HL-60 (cell line): ENCODE measurements at regions not wholly inside any gene's neighbourhood (a gene's known extent, or its start where the extent isn't known, plus 50 kb on each side); places are given as distances from the start of the nearest gene placed in this dataset.

ENCODE experiments used
- GABPA ChIP-seq: IDR thresholded peaks from 2 replicates; pipeline ENCODE4 v1.6.1; 2012; ENCODE audit warnings: low read depth
- POLR2AphosphoS5 ChIP-seq: IDR thresholded peaks from 2 replicates; pipeline ENCODE4 v1.6.1; 2012; ENCODE audit warnings: low read depth
- REST ChIP-seq: IDR thresholded peaks from 2 replicates; pipeline ENCODE4 v1.6.1; 2012; ENCODE audit warnings: low read depth; ENCODE audit not compliant: insufficient replicate concordance
- SPI1 ChIP-seq: IDR thresholded peaks from 2 replicates; pipeline ENCODE4 v1.6.1; 2012; ENCODE audit warnings: low read depth, mild to moderate bottlenecking, borderline replicate concordance
- TF ChIP-seq, protein P1 (sequence below): IDR thresholded peaks from one replicate; pipeline ENCODE4 v1.5.1; 2011; ENCODE audit warnings: low read length, control low read depth, inconsistent platforms; ENCODE audit not compliant: insufficient read depth

- TF ChIP-seq, protein P1, sequence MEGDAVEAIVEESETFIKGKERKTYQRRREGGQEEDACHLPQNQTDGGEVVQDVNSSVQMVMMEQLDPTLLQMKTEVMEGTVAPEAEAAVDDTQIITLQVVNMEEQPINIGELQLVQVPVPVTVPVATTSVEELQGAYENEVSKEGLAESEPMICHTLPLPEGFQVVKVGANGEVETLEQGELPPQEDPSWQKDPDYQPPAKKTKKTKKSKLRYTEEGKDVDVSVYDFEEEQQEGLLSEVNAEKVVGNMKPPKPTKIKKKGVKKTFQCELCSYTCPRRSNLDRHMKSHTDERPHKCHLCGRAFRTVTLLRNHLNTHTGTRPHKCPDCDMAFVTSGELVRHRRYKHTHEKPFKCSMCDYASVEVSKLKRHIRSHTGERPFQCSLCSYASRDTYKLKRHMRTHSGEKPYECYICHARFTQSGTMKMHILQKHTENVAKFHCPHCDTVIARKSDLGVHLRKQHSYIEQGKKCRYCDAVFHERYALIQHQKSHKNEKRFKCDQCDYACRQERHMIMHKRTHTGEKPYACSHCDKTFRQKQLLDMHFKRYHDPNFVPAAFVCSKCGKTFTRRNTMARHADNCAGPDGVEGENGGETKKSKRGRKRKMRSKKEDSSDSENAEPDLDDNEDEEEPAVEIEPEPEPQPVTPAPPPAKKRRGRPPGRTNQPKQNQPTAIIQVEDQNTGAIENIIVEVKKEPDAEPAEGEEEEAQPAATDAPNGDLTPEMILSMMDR = peak; percentile 24
- no peak for TF ChIP-seq POLR2AphosphoS5
- no peak for TF ChIP-seq REST
- no peak for TF ChIP-seq SPI1
- TF ChIP-seq GABPA = no peak
Measured at GRCh38 chr2:181742922-181743722, 62.8 kb upstream of the NEUROD1 start.
